ENCODE measurements at regions not wholly inside any gene's neighbourhood (a gene's known extent, or its start where the extent isn't known, plus 50 kb on each side); places are given as distances from the start of the nearest gene placed in this dataset.

DNA sequence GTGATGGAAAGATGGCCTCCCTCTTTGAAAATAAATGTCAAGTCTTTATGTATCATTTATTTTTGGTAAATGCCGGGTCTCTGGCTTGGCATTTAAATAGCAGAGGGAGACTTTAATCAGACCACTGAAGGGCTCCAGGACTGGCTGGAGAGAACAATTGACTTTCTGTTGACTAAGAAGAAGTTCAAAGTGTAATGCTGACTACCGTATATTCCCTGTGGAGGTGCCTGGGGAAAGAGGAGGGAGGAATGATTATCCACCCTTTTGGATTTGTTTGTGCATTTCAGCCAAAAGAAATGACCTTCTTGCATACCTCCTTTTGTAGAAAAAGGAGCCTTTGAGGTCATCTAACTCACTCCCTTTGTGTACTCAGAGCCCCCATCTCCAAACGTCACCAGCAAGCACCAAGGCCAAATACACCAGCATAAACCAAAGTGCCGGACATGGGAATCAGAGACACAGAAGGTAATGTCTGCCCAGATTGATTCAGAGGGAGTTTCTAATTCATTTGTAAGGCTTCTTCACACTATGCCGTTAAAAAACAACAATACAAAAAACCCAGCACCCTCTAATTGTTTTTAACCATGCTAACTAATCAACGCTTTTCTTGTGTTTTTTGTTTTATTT lies 75.2 kb downstream of the PRLHR start:
- Histone ChIP-seq H3K4me1 (ENCODE audit: control insufficient read depth in 4 of 4, insufficient read depth in 4 of 4, low read length in 3 of 4) (no peaks in the 10 kb centered on the region), H3K36me3 (ENCODE audit: control insufficient read depth in 4 of 4, insufficient read depth in 3 of 4, low read depth in 1 of 4, low read length in 3 of 4) (no peaks in the 10 kb centered on the region), H3K9ac (ENCODE audit: low read depth in 1 of 2, low read length in 2 of 2) (no peak overlapping the region), H3K4me3 (ENCODE audit: low read depth in 1 of 3, low read length in 3 of 3) (no peak overlapping the region), H3K27me3 (ENCODE audit: control insufficient read depth in 4 of 4, insufficient read depth in 4 of 4, low read length in 3 of 4) (peaks cover 0 to 3% (median 2%) of the 10 kb centered on the region in 4 donors), H3K27ac (ENCODE audit: low read depth in 1 of 2, low read length in 2 of 2) (no peak overlapping the region), H3K9me3 (ENCODE audit: control insufficient read depth in 4 of 4, low read length in 3 of 4) (peaks cover 3 to 12% (median 7%) of the 10 kb centered on the region in 4 donors)
- 64% methylated on average over 6 of the region's 6 CpGs for WGBS
- no peak for DNase-seq (ENCODE audit: low spot score)
- TF ChIP-seq, protein P1, sequence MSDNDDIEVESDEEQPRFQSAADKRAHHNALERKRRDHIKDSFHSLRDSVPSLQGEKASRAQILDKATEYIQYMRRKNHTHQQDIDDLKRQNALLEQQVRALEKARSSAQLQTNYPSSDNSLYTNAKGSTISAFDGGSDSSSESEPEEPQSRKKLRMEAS (IDR thresholded peaks at IDR 0.05): no peak
- TF ChIP-seq YY1 (IDR thresholded peaks at IDR 0.05) (no peak), TAF1 (conservative IDR thresholded peaks at IDR 0.05) (no peak), NR2F2 (IDR thresholded peaks at IDR 0.05) (no peak), FOXA2 (IDR thresholded peaks at IDR 0.05) (no peak), HNF4A (conservative IDR thresholded peaks at IDR 0.05) (no peak), EGR1 (IDR thresholded peaks at IDR 0.05; ENCODE audit: low read depth in 2 of 2) (no peak)
- TF ChIP-seq, protein P2, sequence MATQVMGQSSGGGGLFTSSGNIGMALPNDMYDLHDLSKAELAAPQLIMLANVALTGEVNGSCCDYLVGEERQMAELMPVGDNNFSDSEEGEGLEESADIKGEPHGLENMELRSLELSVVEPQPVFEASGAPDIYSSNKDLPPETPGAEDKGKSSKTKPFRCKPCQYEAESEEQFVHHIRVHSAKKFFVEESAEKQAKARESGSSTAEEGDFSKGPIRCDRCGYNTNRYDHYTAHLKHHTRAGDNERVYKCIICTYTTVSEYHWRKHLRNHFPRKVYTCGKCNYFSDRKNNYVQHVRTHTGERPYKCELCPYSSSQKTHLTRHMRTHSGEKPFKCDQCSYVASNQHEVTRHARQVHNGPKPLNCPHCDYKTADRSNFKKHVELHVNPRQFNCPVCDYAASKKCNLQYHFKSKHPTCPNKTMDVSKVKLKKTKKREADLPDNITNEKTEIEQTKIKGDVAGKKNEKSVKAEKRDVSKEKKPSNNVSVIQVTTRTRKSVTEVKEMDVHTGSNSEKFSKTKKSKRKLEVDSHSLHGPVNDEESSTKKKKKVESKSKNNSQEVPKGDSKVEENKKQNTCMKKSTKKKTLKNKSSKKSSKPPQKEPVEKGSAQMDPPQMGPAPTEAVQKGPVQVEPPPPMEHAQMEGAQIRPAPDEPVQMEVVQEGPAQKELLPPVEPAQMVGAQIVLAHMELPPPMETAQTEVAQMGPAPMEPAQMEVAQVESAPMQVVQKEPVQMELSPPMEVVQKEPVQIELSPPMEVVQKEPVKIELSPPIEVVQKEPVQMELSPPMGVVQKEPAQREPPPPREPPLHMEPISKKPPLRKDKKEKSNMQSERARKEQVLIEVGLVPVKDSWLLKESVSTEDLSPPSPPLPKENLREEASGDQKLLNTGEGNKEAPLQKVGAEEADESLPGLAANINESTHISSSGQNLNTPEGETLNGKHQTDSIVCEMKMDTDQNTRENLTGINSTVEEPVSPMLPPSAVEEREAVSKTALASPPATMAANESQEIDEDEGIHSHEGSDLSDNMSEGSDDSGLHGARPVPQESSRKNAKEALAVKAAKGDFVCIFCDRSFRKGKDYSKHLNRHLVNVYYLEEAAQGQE (IDR thresholded peaks at IDR 0.05): no peak
- TF ChIP-seq, protein P3, sequence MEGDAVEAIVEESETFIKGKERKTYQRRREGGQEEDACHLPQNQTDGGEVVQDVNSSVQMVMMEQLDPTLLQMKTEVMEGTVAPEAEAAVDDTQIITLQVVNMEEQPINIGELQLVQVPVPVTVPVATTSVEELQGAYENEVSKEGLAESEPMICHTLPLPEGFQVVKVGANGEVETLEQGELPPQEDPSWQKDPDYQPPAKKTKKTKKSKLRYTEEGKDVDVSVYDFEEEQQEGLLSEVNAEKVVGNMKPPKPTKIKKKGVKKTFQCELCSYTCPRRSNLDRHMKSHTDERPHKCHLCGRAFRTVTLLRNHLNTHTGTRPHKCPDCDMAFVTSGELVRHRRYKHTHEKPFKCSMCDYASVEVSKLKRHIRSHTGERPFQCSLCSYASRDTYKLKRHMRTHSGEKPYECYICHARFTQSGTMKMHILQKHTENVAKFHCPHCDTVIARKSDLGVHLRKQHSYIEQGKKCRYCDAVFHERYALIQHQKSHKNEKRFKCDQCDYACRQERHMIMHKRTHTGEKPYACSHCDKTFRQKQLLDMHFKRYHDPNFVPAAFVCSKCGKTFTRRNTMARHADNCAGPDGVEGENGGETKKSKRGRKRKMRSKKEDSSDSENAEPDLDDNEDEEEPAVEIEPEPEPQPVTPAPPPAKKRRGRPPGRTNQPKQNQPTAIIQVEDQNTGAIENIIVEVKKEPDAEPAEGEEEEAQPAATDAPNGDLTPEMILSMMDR (IDR thresholded peaks at IDR 0.05; ENCODE audit: low read depth, low read length, missing input control): no peak

DNA sequence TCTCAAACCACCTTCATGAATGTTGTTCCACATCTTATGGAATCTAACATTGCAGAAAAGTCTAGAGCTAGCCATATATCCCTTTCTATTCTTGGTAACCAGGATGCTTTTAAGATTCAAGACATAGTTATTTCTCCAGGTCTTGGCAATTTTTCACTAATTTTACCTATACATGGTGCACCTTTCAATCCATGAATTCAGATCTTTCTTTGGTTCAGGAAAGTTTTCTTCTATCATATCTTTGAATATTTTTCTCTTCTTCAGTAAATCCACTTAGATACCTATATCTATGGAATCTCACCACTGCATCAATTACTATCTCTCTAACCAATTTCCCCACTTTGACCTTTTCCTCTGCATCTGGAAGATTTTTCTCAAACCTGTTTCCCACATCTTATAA lies 77.4 kb downstream of the PRLHR start:
- DNase-seq (ENCODE audit: low spot score): no peak
- peaks cover 3 to 12% (median 7%) of the 10 kb centered on the region in 4 donors for H3K9me3 ChIP-seq (ENCODE audit: control insufficient read depth in 4 of 4, low read length in 3 of 4)
- TF ChIP-seq RXRA (IDR thresholded peaks at IDR 0.05) (no peak), FOXA1 (IDR thresholded peaks at IDR 0.05) (no peak), NR2F2 (IDR thresholded peaks at IDR 0.05) (no peak), EGR1 (IDR thresholded peaks at IDR 0.05; ENCODE audit: low read depth in 2 of 2) (no peak), FOXA2 (IDR thresholded peaks at IDR 0.05) (no peak), GABPA (IDR thresholded peaks at IDR 0.05 in 1 of 2, conservative IDR thresholded peaks at IDR 0.05 in 1 of 2) (no peak), HNF4A (conservative IDR thresholded peaks at IDR 0.05) (no peak)
- TF ChIP-seq, protein P4, sequence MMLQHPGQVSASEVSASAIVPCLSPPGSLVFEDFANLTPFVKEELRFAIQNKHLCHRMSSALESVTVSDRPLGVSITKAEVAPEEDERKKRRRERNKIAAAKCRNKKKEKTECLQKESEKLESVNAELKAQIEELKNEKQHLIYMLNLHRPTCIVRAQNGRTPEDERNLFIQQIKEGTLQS (IDR thresholded peaks at IDR 0.05): no peak
- TF ChIP-seq, protein P3 (IDR thresholded peaks at IDR 0.05; ENCODE audit: low read depth, low read length, missing input control): no peak
- TF ChIP-seq, protein P5, sequence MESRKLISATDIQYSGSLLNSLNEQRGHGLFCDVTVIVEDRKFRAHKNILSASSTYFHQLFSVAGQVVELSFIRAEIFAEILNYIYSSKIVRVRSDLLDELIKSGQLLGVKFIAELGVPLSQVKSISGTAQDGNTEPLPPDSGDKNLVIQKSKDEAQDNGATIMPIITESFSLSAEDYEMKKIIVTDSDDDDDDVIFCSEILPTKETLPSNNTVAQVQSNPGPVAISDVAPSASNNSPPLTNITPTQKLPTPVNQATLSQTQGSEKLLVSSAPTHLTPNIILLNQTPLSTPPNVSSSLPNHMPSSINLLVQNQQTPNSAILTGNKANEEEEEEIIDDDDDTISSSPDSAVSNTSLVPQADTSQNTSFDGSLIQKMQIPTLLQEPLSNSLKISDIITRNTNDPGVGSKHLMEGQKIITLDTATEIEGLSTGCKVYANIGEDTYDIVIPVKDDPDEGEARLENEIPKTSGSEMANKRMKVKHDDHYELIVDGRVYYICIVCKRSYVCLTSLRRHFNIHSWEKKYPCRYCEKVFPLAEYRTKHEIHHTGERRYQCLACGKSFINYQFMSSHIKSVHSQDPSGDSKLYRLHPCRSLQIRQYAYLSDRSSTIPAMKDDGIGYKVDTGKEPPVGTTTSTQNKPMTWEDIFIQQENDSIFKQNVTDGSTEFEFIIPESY (IDR thresholded peaks at IDR 0.05): no peak
- TF ChIP-seq, protein P1 (IDR thresholded peaks at IDR 0.05): no peak

More for the DNA sequence above, 77.4 kb downstream of the PRLHR start:
- H3K27ac ChIP-seq (ENCODE audit: low read depth in 1 of 2, low read length in 2 of 2): no peak overlapping the region
- H3K9ac ChIP-seq (ENCODE audit: low read depth in 1 of 2, low read length in 2 of 2): no peak overlapping the region
- H3K4me1 ChIP-seq (ENCODE audit: control insufficient read depth in 4 of 4, insufficient read depth in 4 of 4, low read length in 3 of 4): no peaks in the 10 kb centered on the region
- H3K4me3 ChIP-seq (ENCODE audit: low read depth in 1 of 3, low read length in 3 of 3): no peak overlapping the region
- peaks cover 0 to 3% (median 2%) of the 10 kb centered on the region in 4 donors for H3K27me3 ChIP-seq (ENCODE audit: control insufficient read depth in 4 of 4, insufficient read depth in 4 of 4, low read length in 3 of 4)
- no peaks in the 10 kb centered on the region for H3K36me3 ChIP-seq (ENCODE audit: control insufficient read depth in 4 of 4, insufficient read depth in 3 of 4, low read depth in 1 of 4, low read length in 3 of 4)
